HepG2 (cell line): ENCODE measurements at regions not wholly inside any gene's neighbourhood (a gene's known extent, or its start where the extent isn't known, plus 50 kb on each side); places are given as distances from the start of the nearest gene placed in this dataset.

Experiments
- ADNP ChIP-seq: sonication (generic); formaldehyde crosslinking; IDR thresholded peaks from 2 replicates; pipeline ENCODE4 v1.4.0; 2020; ENCODE audit warnings: missing genetic modification reagents
- ARID3A ChIP-seq: IDR thresholded peaks from 2 replicates; pipeline ENCODE4 v1.6.1; 2012; ENCODE audit warnings: low read depth, low read length, improper control_type of control experiment
- DNMT3B ChIP-seq: conservative IDR thresholded peaks from 2 replicates; pipeline ENCODE4 v1.6.1; 2016; ENCODE audit warnings: missing biosample characterization, control low read depth
- FOXA3 ChIP-seq: IDR thresholded peaks from 2 replicates; pipeline ENCODE4 v1.6.1; 2016; ENCODE audit warnings: missing genetic modification reagents, missing compliant biosample characterization
- KLF9 ChIP-seq: IDR thresholded peaks from 2 replicates; pipeline ENCODE4 v1.6.1; 2016; ENCODE audit warnings: low read depth
- MYC ChIP-seq: sonication (generic); formaldehyde crosslinking; IDR thresholded peaks from 2 replicates; pipeline ENCODE4 v1.9.0; 2021; ENCODE audit warnings: missing genetic modification reagents, borderline replicate concordance
- NRL ChIP-seq: sonication (generic); formaldehyde crosslinking; IDR thresholded peaks from 2 replicates; pipeline ENCODE4 v1.5.0; 2020; ENCODE audit warnings: missing genetic modification reagents, mild to moderate bottlenecking, moderate library complexity, borderline replicate concordance
- RAD21 ChIP-seq: fragments of 450-650 bp; formaldehyde crosslinking; IDR thresholded peaks from 2 replicates; pipeline ENCODE4 v1.5.0; 2020; ENCODE audit warnings: mild to moderate bottlenecking
- RERE ChIP-seq: IDR thresholded peaks from 2 replicates; pipeline ENCODE4 v1.6.1; 2016; ENCODE audit warnings: low read depth, missing genetic modification reagents, missing compliant biosample characterization
- RFXAP ChIP-seq: sonication (generic); formaldehyde crosslinking; IDR thresholded peaks from 2 replicates; pipeline ENCODE4 v1.4.0; 2020; ENCODE audit warnings: missing genetic modification reagents, borderline replicate concordance
- RXRB ChIP-seq: IDR thresholded peaks from 2 replicates; pipeline ENCODE4 v1.6.1; 2016; ENCODE audit warnings: borderline replicate concordance, missing genetic modification reagents, missing compliant biosample characterization
- SCMH1 ChIP-seq: sonication (generic); formaldehyde crosslinking; IDR thresholded peaks from 2 replicates; pipeline ENCODE4 v1.9.0; 2021; ENCODE audit warnings: missing genetic modification reagents, mild to moderate bottlenecking, borderline replicate concordance
- SOX13 ChIP-seq, 3 experiments: fragments of 450-650 bp in 1 of 3; sonication (generic) in 1 of 3; formaldehyde crosslinking in 1 of 3; IDR thresholded peaks in 2 of 3; conservative IDR thresholded peaks in 1 of 3; 2 replicates each; pipeline versions ENCODE4 v1.5.0 to v1.6.1; 2016 to 2020; ENCODE audit warnings: antibody characterized with exemption in 1 of 3, mild to moderate bottlenecking in 1 of 3, missing compliant biosample characterization in 1 of 3, missing genetic modification reagents in 1 of 3, moderate library complexity in 1 of 3
- SP1 ChIP-seq, 2 experiments: fragments of 450-650 bp in 1 of 2; sonication (generic) in 1 of 2; formaldehyde crosslinking in 1 of 2; IDR thresholded peaks; 2 replicates each; pipeline versions ENCODE4 v1.4.0 to v1.6.1; 2016 to 2020; ENCODE audit warnings: missing genetic modification reagents in 1 of 2
- ZFP36L1 ChIP-seq: sonication (generic); formaldehyde crosslinking; IDR thresholded peaks from 2 replicates; pipeline ENCODE4 v1.8.0; 2022; ENCODE audit warnings: mild to moderate bottlenecking, missing genetic modification reagents, moderate library complexity
- ZNF12 ChIP-seq: sonication (generic); formaldehyde crosslinking; IDR thresholded peaks from 2 replicates; pipeline ENCODE4 v1.5.0; 2020; ENCODE audit warnings: missing genetic modification reagents
- ZNF263 ChIP-seq: sonication (generic); formaldehyde crosslinking; IDR thresholded peaks from 2 replicates; pipeline ENCODE4 v1.4.0; 2020; ENCODE audit warnings: missing genetic modification reagents
- ZNF326 ChIP-seq: sonication (generic); formaldehyde crosslinking; IDR thresholded peaks from 2 replicates; pipeline ENCODE4 v1.4.0; 2020; ENCODE audit warnings: missing genetic modification reagents, borderline replicate concordance
- ZNF432 ChIP-seq: sonication (generic); formaldehyde crosslinking; IDR thresholded peaks from 2 replicates; pipeline ENCODE4 v1.5.0; 2020; ENCODE audit warnings: missing genetic modification reagents, mild to moderate bottlenecking, borderline replicate concordance
- ZNF563 ChIP-seq: sonication (generic); formaldehyde crosslinking; IDR thresholded peaks from 2 replicates; pipeline ENCODE4 v1.8.0; 2022; ENCODE audit warnings: mild to moderate bottlenecking, moderate library complexity, missing genetic modification reagents
- ZNF740 ChIP-seq: sonication (generic); formaldehyde crosslinking; IDR thresholded peaks from 2 replicates; pipeline ENCODE4 v1.4.0; 2020; ENCODE audit warnings: missing genetic modification reagents
- ZSCAN12 ChIP-seq: sonication (generic); formaldehyde crosslinking; IDR thresholded peaks from 2 replicates; pipeline ENCODE4 v1.9.0; 2021; ENCODE audit warnings: mild to moderate bottlenecking, missing genetic modification reagents

- TF ChIP-seq ARID3A (peak; percentile 85), RFXAP (CRISPR knock-in tag) (no peak), NRL (CRISPR knock-in tag) (no peak), SP1 (IDR thresholded peaks at IDR 0.05) (no peak), SP1 (CRISPR knock-in tag; IDR thresholded peaks at IDR 0.05) (no peak), FOXA3 (CRISPR knock-in tag) (peak; percentile 95), ADNP (CRISPR knock-in tag) (no peak), ZNF432 (CRISPR knock-in tag) (no peak), ZNF326 (CRISPR knock-in tag) (no peak), DNMT3B (CRISPR knock-in tag) (no peak), RAD21 (peak; percentile 20; the same call in 1 of the 2 replicates), RXRB (CRISPR knock-in tag) (peak; percentile 80; the same call in 1 of the 2 replicates), SOX13 (IDR thresholded peaks at IDR 0.05) (peak; percentile 87), SOX13 (CRISPR knock-in tag; conservative IDR thresholded peaks at IDR 0.05 in 1 of 2, IDR thresholded peaks at IDR 0.05 in 1 of 2) (peak in 1 of 2 experiments; percentile 92; a peak in 2 of 4 replicates), KLF9 (CRISPR knock-in tag) (no peak), ZSCAN12 (CRISPR knock-in tag) (no peak), ZNF740 (CRISPR knock-in tag) (no peak), ZNF563 (CRISPR knock-in tag) (no peak), MYC (CRISPR knock-in tag) (no peak), SCMH1 (no peak), ZNF12 (CRISPR knock-in tag) (no peak; the same call in 1 of the 2 replicates), RERE (CRISPR knock-in tag) (peak; percentile 76), ZNF263 (CRISPR knock-in tag) (no peak), ZFP36L1 (peak; percentile 24; the same call in 1 of the 2 replicates)
These were observed 105.9 kb upstream of the SH3BP4 start (continued) for GRCh38 chr2:234845602-234846590.
